H1 (cell line): ENCODE measurements at regions not wholly inside any gene's neighbourhood (a gene's known extent, or its start where the extent isn't known, plus 50 kb on each side); places are given as distances from the start of the nearest gene placed in this dataset.

Experiments used
- ATF3 ChIP-seq: IDR thresholded peaks from 2 replicates; pipeline ENCODE4 v1.6.1; 2011; ENCODE audit warnings: low read depth, mild to moderate bottlenecking, low read length; ENCODE audit not compliant: insufficient read depth
- CBX5 ChIP-seq: fragments of 300-800, 300-1000 bp; sonication (generic); IDR thresholded peaks from 2 replicates; pipeline ENCODE4 v1.7.1; 2016; ENCODE audit warnings: antibody characterized with exemption, low read length, low read depth
- CTCF ChIP-seq, 3 experiments: IDR thresholded peaks; 1 replicate in 2 of 3; 2 replicates in 1 of 3; pipeline versions ENCODE4 v1.5.1 to v1.6.1; 2011; ENCODE audit warnings: low read length in 3 of 3, mild to moderate bottlenecking in 3 of 3, inconsistent platforms in 2 of 3, low read depth in 1 of 3, moderate library complexity in 1 of 3; ENCODE audit not compliant: insufficient read depth in 1 of 3; ENCODE audit errors: control extremely low read depth in 1 of 3
- HDAC6 ChIP-seq: IDR thresholded peaks from one replicate; pipeline ENCODE4 v1.7.1; 2012; ENCODE audit warnings: low read depth, mild to moderate bottlenecking, inconsistent platforms, low read length, moderate library complexity
- KDM1A ChIP-seq: fragments of 200-600, 300-600 bp; sonication (generic); IDR thresholded peaks from 2 replicates; pipeline ENCODE4 v1.7.1; 2016; ENCODE audit warnings: mild to moderate bottlenecking, low read length, borderline replicate concordance
- POLR2A ChIP-seq, 2 experiments: IDR thresholded peaks; 1 replicate in 1 of 2; 2 replicates in 1 of 2; pipeline ENCODE4 v1.6.1; 2011; ENCODE audit warnings: low read depth in 2 of 2, low read length in 2 of 2, mild to moderate bottlenecking in 2 of 2; ENCODE audit errors: control extremely low read depth in 1 of 2
- POLR2AphosphoS5 ChIP-seq: IDR thresholded peaks from 2 replicates; pipeline ENCODE4 v1.6.1; 2011; ENCODE audit warnings: low read depth, low read length
- RAD21 ChIP-seq, 2 experiments: IDR thresholded peaks in 1 of 2; conservative IDR thresholded peaks in 1 of 2; 2 replicates each; pipeline ENCODE4 v1.6.1; 2011; ENCODE audit warnings: low read depth in 2 of 2, low read length in 2 of 2, improper control_type of control experiment in 1 of 2, inconsistent platforms in 1 of 2, mild to moderate bottlenecking in 1 of 2, moderate library complexity in 1 of 2

DNA sequence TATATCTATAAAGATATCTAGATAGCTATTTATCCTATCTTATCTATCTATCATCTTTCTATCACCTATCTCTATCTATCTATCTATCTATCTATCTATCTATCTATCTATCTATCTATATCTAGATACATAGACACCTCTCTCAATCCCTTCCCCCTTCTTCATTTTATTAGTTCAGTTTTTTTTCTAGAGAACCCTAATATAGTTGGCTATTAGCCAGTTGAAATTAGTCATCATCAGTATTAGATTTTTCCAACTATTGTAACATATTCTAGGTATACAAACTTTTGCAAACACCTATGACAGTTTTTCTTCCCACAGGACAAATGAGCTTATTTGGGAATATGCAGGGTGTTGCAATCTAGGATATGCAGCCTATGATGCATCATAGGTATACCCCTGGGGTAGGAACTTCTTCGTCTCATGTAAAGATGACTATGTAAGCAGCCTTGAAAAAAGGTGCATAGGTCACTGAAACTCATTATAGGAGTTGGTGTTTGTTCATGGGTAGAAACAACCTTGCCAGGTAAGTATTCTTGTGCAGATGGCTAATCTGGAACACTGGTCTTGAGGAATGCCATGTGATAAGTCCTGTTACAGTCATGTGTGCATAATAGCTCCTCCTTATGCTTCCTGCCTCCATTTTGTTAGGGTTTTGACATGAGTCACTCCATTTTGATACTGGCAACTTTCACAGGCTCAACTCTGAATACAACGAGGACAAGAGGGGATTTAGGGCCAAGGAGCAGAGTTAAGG, 160.7 kb upstream of the ZSWIM2 start:
- TF ChIP-seq POLR2A (IDR thresholded peaks at IDR 0.05; ENCODE audit: control extremely low read depth in 1 of 2, low read depth in 2 of 2, low read length in 2 of 2): no peak
- no peak for TF ChIP-seq RAD21 (IDR thresholded peaks at IDR 0.05 in 1 of 2, conservative IDR thresholded peaks at IDR 0.05 in 1 of 2; ENCODE audit: low read depth in 2 of 2, low read length in 2 of 2)
- no peak for TF ChIP-seq POLR2AphosphoS5
- no peak for TF ChIP-seq HDAC6
- TF ChIP-seq CBX5: no peak
- TF ChIP-seq CTCF (IDR thresholded peaks at IDR 0.05; ENCODE audit: control extremely low read depth in 1 of 3, insufficient read depth in 1 of 3, low read depth in 1 of 3, low read length in 3 of 3): no peak
- no peak for TF ChIP-seq ATF3
- no peak for TF ChIP-seq KDM1A
